Activated CD4-positive, alpha-beta T cell treated with anti-CD3 and anti-CD28 coated beads, Interleukin-2, amount 50 U/mL, for 48 hours (primary cell): ENCODE measurements at regions not wholly inside any gene's neighbourhood (a gene's known extent, or its start where the extent isn't known, plus 50 kb on each side); places are given as distances from the start of the nearest gene placed in this dataset.

Experiments used
- DNase-seq, 2 experiments: peaks; one replicate each; pipeline ENCODE4 v3.0.0-alpha.2; 2020

GRCh38 chr7:115441033-115441432 is 519.1 kb downstream of the MDFIC start:
- no peak for DNase-seq

GRCh38 chr7:115435178-115435577 is 513.3 kb downstream of the MDFIC start:
- no peak for DNase-seq

- no peak for DNase-seq
Measured at GRCh38 chr7:115429918-115430317, 508.0 kb downstream of the MDFIC start.

GRCh38 chr7:115417662-115418061 is 495.8 kb downstream of the MDFIC start:
- no peak for DNase-seq

- DNase-seq, result no peak
Measured at GRCh38 chr7:115410972-115411686, 489.2 kb downstream of the MDFIC start.

GRCh38 chr7:115410434-115410820 is 488.5 kb downstream of the MDFIC start:
- DNase-seq, result no peak

- DNase-seq, result no peak
Measured at GRCh38 chr7:115409682-115410433, 488.0 kb downstream of the MDFIC start.

GRCh38 chr7:115406219-115406618 is 484.3 kb downstream of the MDFIC start:
- DNase-seq, result no peak

- DNase-seq, result no peak
Measured at GRCh38 chr7:115387137-115387536, 465.2 kb downstream of the MDFIC start.

GRCh38 chr7:115379321-115379720 is 457.4 kb downstream of the MDFIC start:
- DNase-seq, result no peak

GRCh38 chr7:115368998-115369397 is 447.1 kb downstream of the MDFIC start:
- DNase-seq, result no peak

GRCh38 chr7:115363916-115364315 is 442.0 kb downstream of the MDFIC start:
- no peak for DNase-seq

GRCh38 chr7:115359955-115360354 is 438.1 kb downstream of the MDFIC start:
- DNase-seq, result no peak

- DNase-seq, result no peak
Measured at GRCh38 chr7:115359119-115359518, 437.2 kb downstream of the MDFIC start.

- no peak for DNase-seq
Measured at GRCh38 chr7:115357703-115357999, 435.8 kb downstream of the MDFIC start.

- no peak for DNase-seq
Measured at GRCh38 chr7:115356999-115357702, 435.3 kb downstream of the MDFIC start.

GRCh38 chr7:115356139-115356746 is 434.3 kb downstream of the MDFIC start:
- no peak for DNase-seq

- DNase-seq, result no peak
Measured at GRCh38 chr7:115354925-115355324, 433.0 kb downstream of the MDFIC start.

GRCh38 chr7:115352375-115352774 is 430.5 kb downstream of the MDFIC start:
- no peak for DNase-seq

GRCh38 chr7:115350764-115351163 is 428.9 kb downstream of the MDFIC start:
- DNase-seq, result no peak

- DNase-seq, result no peak
Measured at GRCh38 chr7:115349635-115350034, 427.7 kb downstream of the MDFIC start.

- no peak for DNase-seq
Measured at GRCh38 chr7:115346685-115347084, 424.8 kb downstream of the MDFIC start.

- DNase-seq, result no peak
Measured at GRCh38 chr7:115340828-115341227, 418.9 kb downstream of the MDFIC start.

GRCh38 chr7:115338016-115338415 is 416.1 kb downstream of the MDFIC start:
- no peak for DNase-seq
